Vagina (tissue), 2 donors: ENCODE measurements at regions not wholly inside any gene's neighbourhood (a gene's known extent, or its start where the extent isn't known, plus 50 kb on each side); places are given as distances from the start of the nearest gene placed in this dataset.

Experiments used
- DNase-seq, 2 donors: peaks; one replicate each; pipeline ENCODE4 v3.0.0-alpha.2; 2017; ENCODE audit errors: extremely low spot score in 2 of 2
- H3K27ac ChIP-seq: fragments of 200-600 bp; sonication (generic); one replicate; pipeline ENCODE4 v1.5.1; 2019
- H3K27me3 ChIP-seq: fragments of 200-600 bp; sonication (generic); one replicate; pipeline ENCODE4 v1.5.1; 2019
- H3K36me3 ChIP-seq, 2 donors: fragments of 200-600 bp; sonication (generic); one replicate each; pipeline ENCODE4 v1.5.1; 2017 to 2019
- H3K4me1 ChIP-seq: fragments of 200-600 bp; sonication (generic); one replicate; pipeline ENCODE4 v1.5.1; 2019
- H3K4me3 ChIP-seq, 2 donors: fragments of 200-600 bp; sonication (generic); 1 replicate in 1 of 2; 2 replicates in 1 of 2; pipeline ENCODE4 v1.5.1; 2016 to 2019
- H3K9me3 ChIP-seq: fragments of 200-600 bp; sonication (generic); one replicate; pipeline ENCODE4 v1.5.1; 2019
- CTCF ChIP-seq, 3 experiments: fragments of 450-650 bp in 2 of 3; fragments of 200-600 bp in 1 of 3; sonication (generic) in 1 of 3; IDR thresholded peaks; one replicate each; pipeline ENCODE4 v1.5.1; 2017 to 2019; ENCODE audit warnings: antibody characterized with exemption in 3 of 3, mild to moderate bottlenecking in 2 of 3, moderate library complexity in 2 of 3
- POLR2A ChIP-seq, 2 donors: fragments of 450-650 bp; IDR thresholded peaks; one replicate each; pipeline ENCODE4 v1.6.1; 2017; ENCODE audit warnings: antibody characterized with exemption in 2 of 2, mild to moderate bottlenecking in 2 of 2, moderate library complexity in 2 of 2
- POLR2AphosphoS5 ChIP-seq, 2 donors: sonication (generic); formaldehyde crosslinking; IDR thresholded peaks; one replicate each; pipeline ENCODE4 v1.9.0; 2017; ENCODE audit warnings: antibody characterized with exemption in 2 of 2, mild to moderate bottlenecking in 2 of 2, low read depth in 1 of 2; ENCODE audit not compliant: insufficient read depth in 1 of 2
- intact Hi-C: fragments of 100-400 bp; cut with DNase I; formaldehyde crosslinking; loops from one replicate; pipeline ENCODE4 v1.15.1; 2023

DNA sequence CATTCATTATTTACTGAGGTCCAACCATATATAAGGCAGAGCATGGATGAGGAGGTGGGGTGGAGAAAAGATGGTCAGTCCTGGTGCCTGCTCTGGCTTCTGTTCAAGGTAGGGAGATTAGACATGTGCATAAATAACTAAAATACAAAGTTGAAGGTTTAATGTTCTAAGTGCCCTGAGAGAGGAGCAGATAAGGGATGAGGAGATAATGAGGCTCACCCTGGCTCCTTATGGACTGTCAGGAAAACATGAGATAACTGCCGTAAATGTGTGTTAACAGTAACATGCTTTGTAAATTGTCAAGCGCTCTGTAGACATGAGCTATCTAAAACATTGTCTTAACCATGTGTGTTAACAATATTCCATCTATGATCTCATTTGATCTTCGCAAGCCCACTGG, 474.6 kb upstream of the USP24 start:
- Histone ChIP-seq H3K27me3 (no peaks in the 10 kb centered on the region), H3K27ac (no peak overlapping the region), H3K36me3 (no peaks in the 10 kb centered on the region), H3K4me3 (no peak overlapping the region), H3K9me3 (no peaks in the 10 kb centered on the region), H3K4me1 (peaks cover 4% of the 10 kb centered on the region)
- DNase-seq: no peak
- intact Hi-C loops: no loop called here
- TF ChIP-seq POLR2AphosphoS5 (IDR thresholded peaks at IDR 0.05; ENCODE audit: insufficient read depth in 1 of 2, low read depth in 1 of 2) (no peak), POLR2A (IDR thresholded peaks at IDR 0.05) (no peak), CTCF (IDR thresholded peaks at IDR 0.05) (no peak)

DNA sequence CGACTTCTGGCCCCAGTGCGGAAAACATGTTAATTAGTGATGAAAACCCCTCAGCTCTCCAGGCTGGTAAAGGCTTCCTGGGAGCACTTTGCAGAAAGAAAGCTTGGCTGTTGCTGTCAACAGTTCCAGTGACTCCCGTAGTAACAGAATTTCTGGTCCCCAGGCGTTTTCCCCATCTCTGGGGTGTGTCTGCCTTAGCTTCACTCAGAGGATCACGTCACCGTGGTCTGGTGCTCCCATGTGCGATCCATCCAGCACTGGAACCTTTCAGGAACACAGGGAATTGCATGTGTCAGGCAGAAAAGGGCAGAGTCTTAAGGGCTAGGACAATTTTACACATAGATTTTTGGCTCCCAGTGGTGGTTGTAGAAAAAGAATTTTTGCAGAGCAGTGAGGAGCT, 470.4 kb upstream of the USP24 start:
- TF ChIP-seq POLR2A (IDR thresholded peaks at IDR 0.05): no peak
- no peak for TF ChIP-seq CTCF (IDR thresholded peaks at IDR 0.05)
- TF ChIP-seq POLR2AphosphoS5 (IDR thresholded peaks at IDR 0.05; ENCODE audit: insufficient read depth in 1 of 2, low read depth in 1 of 2): no peak

DNA sequence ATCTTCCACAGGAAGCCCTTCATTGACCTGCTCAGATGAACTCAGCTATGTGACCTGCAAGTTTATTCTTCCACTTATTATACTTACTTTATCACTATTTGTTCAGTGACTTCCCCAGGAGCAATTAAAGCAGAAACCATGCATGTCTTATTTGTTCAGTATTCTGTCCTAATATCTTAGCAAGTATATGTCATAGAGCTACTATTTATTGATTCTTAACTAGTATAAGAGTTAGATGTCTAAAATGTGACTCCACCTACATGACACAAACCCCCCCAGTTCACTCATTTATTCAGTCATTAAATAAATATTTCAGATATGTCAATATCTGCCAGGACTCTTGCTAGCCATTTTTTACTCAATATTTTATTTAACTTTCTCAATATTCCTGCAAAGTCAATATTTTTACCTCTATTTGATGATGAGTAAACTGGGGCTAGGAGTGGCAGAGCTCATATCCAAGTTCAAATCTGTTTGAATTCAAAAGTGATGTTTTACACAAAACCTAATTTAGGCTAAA, 469.0 kb upstream of the USP24 start:
- no peaks in the 10 kb centered on the region for H3K36me3 ChIP-seq
- no peak overlapping the region for H3K27ac ChIP-seq
- H3K4me1 ChIP-seq: no peaks in the 10 kb centered on the region
- H3K9me3 ChIP-seq: no peaks in the 10 kb centered on the region
- intact Hi-C loops: no loop called here
- no peaks in the 10 kb centered on the region for H3K27me3 ChIP-seq
- no peak overlapping the region for H3K4me3 ChIP-seq
- no peak for DNase-seq
- TF ChIP-seq POLR2A (IDR thresholded peaks at IDR 0.05) (no peak), POLR2AphosphoS5 (IDR thresholded peaks at IDR 0.05; ENCODE audit: insufficient read depth in 1 of 2, low read depth in 1 of 2) (no peak), CTCF (IDR thresholded peaks at IDR 0.05) (no peak)

More for the DNA sequence above, 470.4 kb upstream of the USP24 start:
- no peaks in the 10 kb centered on the region for H3K36me3 ChIP-seq
- no peaks in the 10 kb centered on the region for H3K27me3 ChIP-seq
- no peaks in the 10 kb centered on the region for H3K4me1 ChIP-seq
- H3K4me3 ChIP-seq: no peak overlapping the region
- intact Hi-C loops: no loop called here
- no peaks in the 10 kb centered on the region for H3K9me3 ChIP-seq
- H3K27ac ChIP-seq: no peak overlapping the region
- no peak for DNase-seq

DNA sequence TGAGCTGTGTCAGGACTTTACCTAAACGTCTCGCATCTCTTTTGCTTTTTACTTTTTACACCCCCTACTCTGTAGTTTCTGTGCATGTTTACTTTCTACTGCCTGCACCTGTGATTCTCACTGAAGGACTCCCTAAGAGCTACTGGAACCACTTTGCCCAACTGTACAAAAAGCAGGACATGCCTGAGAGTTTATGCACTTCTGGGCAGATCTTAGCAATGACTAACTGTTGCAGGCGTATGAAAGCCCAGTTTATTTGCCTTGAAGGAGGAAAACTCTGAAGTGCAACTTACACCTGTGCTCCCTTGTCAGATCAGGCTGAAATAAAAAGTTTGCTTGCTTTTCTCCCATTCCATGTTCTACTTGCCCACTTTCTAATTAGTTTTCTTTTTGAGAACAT, 467.0 kb upstream of the USP24 start:
- TF ChIP-seq CTCF (IDR thresholded peaks at IDR 0.05): no peak
- TF ChIP-seq POLR2AphosphoS5 (IDR thresholded peaks at IDR 0.05; ENCODE audit: insufficient read depth in 1 of 2, low read depth in 1 of 2): no peak
- no peak for TF ChIP-seq POLR2A (IDR thresholded peaks at IDR 0.05)
- Histone ChIP-seq H3K9me3 (no peaks in the 10 kb centered on the region), H3K4me3 (no peak overlapping the region), H3K4me1 (no peaks in the 10 kb centered on the region), H3K27ac (no peak overlapping the region), H3K27me3 (no peaks in the 10 kb centered on the region), H3K36me3 (no peaks in the 10 kb centered on the region)
- intact Hi-C loops: no loop called here
- DNase-seq: no peak

- no peak for DNase-seq
- Histone ChIP-seq H3K27me3 (no peaks in the 10 kb centered on the region), H3K36me3 (no peaks in the 10 kb centered on the region), H3K4me1 (no peaks in the 10 kb centered on the region), H3K9me3 (no peaks in the 10 kb centered on the region), H3K27ac (no peak overlapping the region), H3K4me3 (no peak overlapping the region)
- no peak for TF ChIP-seq CTCF (IDR thresholded peaks at IDR 0.05)
- TF ChIP-seq POLR2AphosphoS5 (IDR thresholded peaks at IDR 0.05; ENCODE audit: insufficient read depth in 1 of 2, low read depth in 1 of 2): no peak
- no peak for TF ChIP-seq POLR2A (IDR thresholded peaks at IDR 0.05)
- intact Hi-C loops: no loop called here
Observed at GRCh38 chr1:55679971-55680370, 464.8 kb upstream of the USP24 start.
